GM12878 (cell line): ENCODE measurements at regions not wholly inside any gene's neighbourhood (a gene's known extent, or its start where the extent isn't known, plus 50 kb on each side); places are given as distances from the start of the nearest gene placed in this dataset.

Experiments used
- CEBPB ChIP-seq, 2 experiments: fragments of 150-350 bp in 1 of 2; IDR thresholded peaks; 2 replicates each; pipeline ENCODE4 v1.6.1; 2012 to 2014; ENCODE audit warnings: low read depth in 2 of 2, low read length in 2 of 2, borderline replicate concordance in 1 of 2, inconsistent platforms in 1 of 2
- CHD2 ChIP-seq: IDR thresholded peaks from 2 replicates; pipeline ENCODE4 v1.6.1; 2011; ENCODE audit warnings: low read depth, low read length, improper control_type of control experiment, borderline replicate concordance
- JUNB ChIP-seq: IDR thresholded peaks from 2 replicates; pipeline ENCODE4 v1.6.1; 2016; ENCODE audit warnings: antibody characterized with exemption, mild to moderate bottlenecking
- KDM1A ChIP-seq: fragments of 200-600 bp; sonication (generic); IDR thresholded peaks from 2 replicates; pipeline ENCODE4 v1.6.1; 2016; ENCODE audit warnings: borderline replicate concordance
- MTA2 ChIP-seq: fragments of 450-650 bp; IDR thresholded peaks from 2 replicates; pipeline ENCODE4 v1.6.1; 2016; ENCODE audit warnings: low read depth, mild to moderate bottlenecking, moderate library complexity
- MTA3 ChIP-seq: IDR thresholded peaks from 2 replicates; pipeline ENCODE4 v1.6.1; 2012; ENCODE audit warnings: low read length, inconsistent platforms, borderline replicate concordance
- POU2F2 ChIP-seq: IDR thresholded peaks from 3 replicates; pipeline ENCODE4 v1.6.1; 2011; ENCODE audit warnings: low read depth, mild to moderate bottlenecking, low read length, borderline replicate concordance
- RAD21 ChIP-seq: IDR thresholded peaks from 2 replicates; pipeline ENCODE4 v1.6.1; 2011; ENCODE audit warnings: mild to moderate bottlenecking, low read depth, low read length, moderate library complexity; ENCODE audit not compliant: insufficient read depth
- RUNX3 ChIP-seq: IDR thresholded peaks from 2 replicates; pipeline ENCODE4 v1.6.1; 2012; ENCODE audit warnings: low read length, inconsistent platforms
- SPI1 ChIP-seq: IDR thresholded peaks from 2 replicates; pipeline ENCODE4 v1.6.1; 2011; ENCODE audit warnings: low read depth, mild to moderate bottlenecking, low read length, moderate library complexity, borderline replicate concordance; ENCODE audit not compliant: insufficient read depth
- ZNF24 ChIP-seq: fragments of 450-650 bp; IDR thresholded peaks from 2 replicates; pipeline ENCODE4 v1.6.1; 2017; ENCODE audit warnings: antibody characterized with exemption, mild to moderate bottlenecking
- TF ChIP-seq, protein P1 (sequence below): IDR thresholded peaks from 2 replicates; pipeline ENCODE4 v1.6.1; 2011; ENCODE audit warnings: mild to moderate bottlenecking, low read depth, low read length, moderate library complexity; ENCODE audit not compliant: insufficient replicate concordance
- TF ChIP-seq, protein P2 (sequence below): IDR thresholded peaks from 2 replicates; pipeline ENCODE4 v1.6.1; 2012; ENCODE audit warnings: low read length, inconsistent platforms
- TF ChIP-seq, protein P3 (sequence below): fragments of 450-650 bp; IDR thresholded peaks from 2 replicates; pipeline ENCODE4 v1.6.1; 2016; ENCODE audit warnings: mild to moderate bottlenecking
- TF ChIP-seq, protein P4 (sequence below): fragments of 450-650 bp; formaldehyde crosslinking; IDR thresholded peaks from 2 replicates; pipeline ENCODE4 v1.4.0; 2020; ENCODE audit warnings: mild to moderate bottlenecking, moderate library complexity
- TF ChIP-seq, protein P5 (sequence below): fragments of 150-350 bp; IDR thresholded peaks from 2 replicates; pipeline ENCODE4 v1.6.1; 2014; ENCODE audit warnings: mild to moderate bottlenecking, low read depth, low read length
- TF ChIP-seq, protein P6 (sequence below): fragments of 450-650 bp; IDR thresholded peaks from 2 replicates; pipeline ENCODE4 v1.6.1; 2017; ENCODE audit warnings: mild to moderate bottlenecking, low read depth, inconsistent platforms; ENCODE audit not compliant: poor library complexity, severe bottlenecking

DNA sequence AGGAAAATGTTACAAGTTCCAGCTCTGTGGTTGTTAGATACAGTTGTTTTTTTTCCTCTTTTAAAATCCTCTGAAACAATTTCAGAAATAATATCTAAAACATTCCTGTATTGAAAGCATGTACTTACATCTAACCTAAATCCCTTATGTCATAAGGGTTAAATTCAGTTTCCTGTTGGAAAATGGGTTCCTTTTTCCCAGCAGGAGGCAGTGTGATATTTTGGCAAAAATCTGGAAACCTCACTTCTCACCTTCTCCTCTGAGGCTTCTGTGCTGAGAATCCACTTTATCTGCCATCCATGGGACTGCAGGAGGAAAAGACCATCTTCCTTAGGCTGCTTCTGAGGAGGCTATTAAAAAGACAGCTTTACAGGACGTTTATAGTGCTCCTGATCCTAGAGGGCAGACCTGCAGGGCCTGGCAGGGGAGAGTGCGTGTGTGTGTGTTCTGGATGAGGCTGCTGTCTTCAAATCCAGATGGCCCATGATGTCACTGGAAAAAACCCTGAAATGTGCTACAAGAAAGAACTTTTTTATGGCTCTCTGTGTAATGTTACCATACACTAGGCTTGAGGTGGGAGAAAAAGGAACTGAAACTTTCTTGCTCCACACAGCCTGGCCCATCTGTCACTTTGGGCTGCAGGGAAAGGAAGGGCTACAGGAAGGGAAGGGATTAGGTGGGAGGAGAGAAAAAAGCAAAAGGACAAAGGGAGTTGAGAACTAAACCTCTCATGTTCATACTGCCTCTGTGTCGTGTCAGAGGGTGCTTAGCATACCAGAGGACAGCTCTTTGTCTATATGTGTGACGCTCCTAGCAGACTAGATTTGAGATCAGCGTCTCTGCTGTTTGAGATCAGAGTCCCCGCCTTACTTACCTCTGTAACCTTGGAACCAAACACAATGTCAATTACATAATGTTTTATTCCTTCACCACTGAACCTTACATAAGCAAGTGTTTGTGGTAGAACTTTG, 379.2 kb upstream of the SPAG17 start (continued):
- TF ChIP-seq, protein P1, sequence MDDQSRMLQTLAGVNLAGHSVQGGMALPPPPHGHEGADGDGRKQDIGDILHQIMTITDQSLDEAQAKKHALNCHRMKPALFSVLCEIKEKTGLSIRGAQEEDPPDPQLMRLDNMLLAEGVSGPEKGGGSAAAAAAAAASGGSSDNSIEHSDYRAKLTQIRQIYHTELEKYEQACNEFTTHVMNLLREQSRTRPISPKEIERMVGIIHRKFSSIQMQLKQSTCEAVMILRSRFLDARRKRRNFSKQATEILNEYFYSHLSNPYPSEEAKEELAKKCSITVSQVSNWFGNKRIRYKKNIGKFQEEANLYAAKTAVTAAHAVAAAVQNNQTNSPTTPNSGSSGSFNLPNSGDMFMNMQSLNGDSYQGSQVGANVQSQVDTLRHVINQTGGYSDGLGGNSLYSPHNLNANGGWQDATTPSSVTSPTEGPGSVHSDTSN: no peak
- TF ChIP-seq, protein P2, sequence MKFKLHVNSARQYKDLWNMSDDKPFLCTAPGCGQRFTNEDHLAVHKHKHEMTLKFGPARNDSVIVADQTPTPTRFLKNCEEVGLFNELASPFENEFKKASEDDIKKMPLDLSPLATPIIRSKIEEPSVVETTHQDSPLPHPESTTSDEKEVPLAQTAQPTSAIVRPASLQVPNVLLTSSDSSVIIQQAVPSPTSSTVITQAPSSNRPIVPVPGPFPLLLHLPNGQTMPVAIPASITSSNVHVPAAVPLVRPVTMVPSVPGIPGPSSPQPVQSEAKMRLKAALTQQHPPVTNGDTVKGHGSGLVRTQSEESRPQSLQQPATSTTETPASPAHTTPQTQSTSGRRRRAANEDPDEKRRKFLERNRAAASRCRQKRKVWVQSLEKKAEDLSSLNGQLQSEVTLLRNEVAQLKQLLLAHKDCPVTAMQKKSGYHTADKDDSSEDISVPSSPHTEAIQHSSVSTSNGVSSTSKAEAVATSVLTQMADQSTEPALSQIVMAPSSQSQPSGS: peak; percentile 52; the same call in 1 of the 2 replicates
- TF ChIP-seq RAD21: no peak
- TF ChIP-seq, protein P3, sequence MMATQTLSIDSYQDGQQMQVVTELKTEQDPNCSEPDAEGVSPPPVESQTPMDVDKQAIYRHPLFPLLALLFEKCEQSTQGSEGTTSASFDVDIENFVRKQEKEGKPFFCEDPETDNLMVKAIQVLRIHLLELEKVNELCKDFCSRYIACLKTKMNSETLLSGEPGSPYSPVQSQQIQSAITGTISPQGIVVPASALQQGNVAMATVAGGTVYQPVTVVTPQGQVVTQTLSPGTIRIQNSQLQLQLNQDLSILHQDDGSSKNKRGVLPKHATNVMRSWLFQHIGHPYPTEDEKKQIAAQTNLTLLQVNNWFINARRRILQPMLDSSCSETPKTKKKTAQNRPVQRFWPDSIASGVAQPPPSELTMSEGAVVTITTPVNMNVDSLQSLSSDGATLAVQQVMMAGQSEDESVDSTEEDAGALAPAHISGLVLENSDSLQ: no peak
- TF ChIP-seq, protein P4, sequence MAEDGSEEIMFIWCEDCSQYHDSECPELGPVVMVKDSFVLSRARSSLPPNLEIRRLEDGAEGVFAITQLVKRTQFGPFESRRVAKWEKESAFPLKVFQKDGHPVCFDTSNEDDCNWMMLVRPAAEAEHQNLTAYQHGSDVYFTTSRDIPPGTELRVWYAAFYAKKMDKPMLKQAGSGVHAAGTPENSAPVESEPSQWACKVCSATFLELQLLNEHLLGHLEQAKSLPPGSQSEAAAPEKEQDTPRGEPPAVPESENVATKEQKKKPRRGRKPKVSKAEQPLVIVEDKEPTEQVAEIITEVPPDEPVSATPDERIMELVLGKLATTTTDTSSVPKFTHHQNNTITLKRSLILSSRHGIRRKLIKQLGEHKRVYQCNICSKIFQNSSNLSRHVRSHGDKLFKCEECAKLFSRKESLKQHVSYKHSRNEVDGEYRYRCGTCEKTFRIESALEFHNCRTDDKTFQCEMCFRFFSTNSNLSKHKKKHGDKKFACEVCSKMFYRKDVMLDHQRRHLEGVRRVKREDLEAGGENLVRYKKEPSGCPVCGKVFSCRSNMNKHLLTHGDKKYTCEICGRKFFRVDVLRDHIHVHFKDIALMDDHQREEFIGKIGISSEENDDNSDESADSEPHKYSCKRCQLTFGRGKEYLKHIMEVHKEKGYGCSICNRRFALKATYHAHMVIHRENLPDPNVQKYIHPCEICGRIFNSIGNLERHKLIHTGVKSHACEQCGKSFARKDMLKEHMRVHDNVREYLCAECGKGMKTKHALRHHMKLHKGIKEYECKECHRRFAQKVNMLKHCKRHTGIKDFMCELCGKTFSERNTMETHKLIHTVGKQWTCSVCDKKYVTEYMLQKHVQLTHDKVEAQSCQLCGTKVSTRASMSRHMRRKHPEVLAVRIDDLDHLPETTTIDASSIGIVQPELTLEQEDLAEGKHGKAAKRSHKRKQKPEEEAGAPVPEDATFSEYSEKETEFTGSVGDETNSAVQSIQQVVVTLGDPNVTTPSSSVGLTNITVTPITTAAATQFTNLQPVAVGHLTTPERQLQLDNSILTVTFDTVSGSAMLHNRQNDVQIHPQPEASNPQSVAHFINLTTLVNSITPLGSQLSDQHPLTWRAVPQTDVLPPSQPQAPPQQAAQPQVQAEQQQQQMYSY (CRISPR knock-in tag): no peak
- no peak for TF ChIP-seq POU2F2
- TF ChIP-seq ZNF24: no peak
- no peak for TF ChIP-seq JUNB
- no peak for TF ChIP-seq CHD2
- no peak for TF ChIP-seq CEBPB (IDR thresholded peaks at IDR 0.05; ENCODE audit: borderline replicate concordance in 1 of 2, low read depth in 2 of 2, low read length in 2 of 2)
- TF ChIP-seq, protein P5, sequence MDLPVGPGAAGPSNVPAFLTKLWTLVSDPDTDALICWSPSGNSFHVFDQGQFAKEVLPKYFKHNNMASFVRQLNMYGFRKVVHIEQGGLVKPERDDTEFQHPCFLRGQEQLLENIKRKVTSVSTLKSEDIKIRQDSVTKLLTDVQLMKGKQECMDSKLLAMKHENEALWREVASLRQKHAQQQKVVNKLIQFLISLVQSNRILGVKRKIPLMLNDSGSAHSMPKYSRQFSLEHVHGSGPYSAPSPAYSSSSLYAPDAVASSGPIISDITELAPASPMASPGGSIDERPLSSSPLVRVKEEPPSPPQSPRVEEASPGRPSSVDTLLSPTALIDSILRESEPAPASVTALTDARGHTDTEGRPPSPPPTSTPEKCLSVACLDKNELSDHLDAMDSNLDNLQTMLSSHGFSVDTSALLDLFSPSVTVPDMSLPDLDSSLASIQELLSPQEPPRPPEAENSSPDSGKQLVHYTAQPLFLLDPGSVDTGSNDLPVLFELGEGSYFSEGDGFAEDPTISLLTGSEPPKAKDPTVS: no peak
- peak; percentile 92 for TF ChIP-seq SPI1
- TF ChIP-seq, protein P6, sequence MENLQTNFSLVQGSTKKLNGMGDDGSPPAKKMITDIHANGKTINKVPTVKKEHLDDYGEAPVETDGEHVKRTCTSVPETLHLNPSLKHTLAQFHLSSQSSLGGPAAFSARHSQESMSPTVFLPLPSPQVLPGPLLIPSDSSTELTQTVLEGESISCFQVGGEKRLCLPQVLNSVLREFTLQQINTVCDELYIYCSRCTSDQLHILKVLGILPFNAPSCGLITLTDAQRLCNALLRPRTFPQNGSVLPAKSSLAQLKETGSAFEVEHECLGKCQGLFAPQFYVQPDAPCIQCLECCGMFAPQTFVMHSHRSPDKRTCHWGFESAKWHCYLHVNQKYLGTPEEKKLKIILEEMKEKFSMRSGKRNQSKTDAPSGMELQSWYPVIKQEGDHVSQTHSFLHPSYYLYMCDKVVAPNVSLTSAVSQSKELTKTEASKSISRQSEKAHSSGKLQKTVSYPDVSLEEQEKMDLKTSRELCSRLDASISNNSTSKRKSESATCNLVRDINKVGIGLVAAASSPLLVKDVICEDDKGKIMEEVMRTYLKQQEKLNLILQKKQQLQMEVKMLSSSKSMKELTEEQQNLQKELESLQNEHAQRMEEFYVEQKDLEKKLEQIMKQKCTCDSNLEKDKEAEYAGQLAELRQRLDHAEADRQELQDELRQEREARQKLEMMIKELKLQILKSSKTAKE: no peak
- no peak for TF ChIP-seq KDM1A
- TF ChIP-seq RUNX3: peak; percentile 32; the same call in 1 of the 2 replicates
- TF ChIP-seq MTA2: no peak
- TF ChIP-seq MTA3: no peak
